Endodermal cell (in vitro differentiated cells): ENCODE measurements at regions not wholly inside any gene's neighbourhood (a gene's known extent, or its start where the extent isn't known, plus 50 kb on each side); places are given as distances from the start of the nearest gene placed in this dataset.

Experiments used
- DNase-seq: peaks from one replicate; pipeline ENCODE4 v3.0.0-alpha.2; 2017
- H3K27ac ChIP-seq: 2 replicates; pipeline ENCODE4 v1.5.1; 2013; ENCODE audit warnings: mild to moderate bottlenecking, low read depth, low read length, moderate library complexity
- H3K27me3 ChIP-seq: 2 replicates; pipeline ENCODE4 v1.6.1; 2013; ENCODE audit warnings: mild to moderate bottlenecking, low read length, moderate library complexity; ENCODE audit not compliant: insufficient read depth, control insufficient read depth, poor library complexity, severe bottlenecking
- H3K36me3 ChIP-seq: 2 replicates; pipeline ENCODE4 v1.7.0; 2013; ENCODE audit warnings: mild to moderate bottlenecking, low read length, moderate library complexity; ENCODE audit not compliant: control insufficient read depth, insufficient read depth
- H3K4me1 ChIP-seq: one replicate; pipeline ENCODE4 v1.7.0; 2013; ENCODE audit warnings: low read length; ENCODE audit not compliant: control insufficient read depth, insufficient read depth
- H3K4me3 ChIP-seq: 2 replicates; pipeline ENCODE4 v1.5.1; 2013; ENCODE audit warnings: mild to moderate bottlenecking, low read length, moderate library complexity
- H3K9ac ChIP-seq: 2 replicates; pipeline ENCODE4 v1.6.1; 2013; ENCODE audit warnings: mild to moderate bottlenecking, low read length, moderate library complexity; ENCODE audit not compliant: poor library complexity, severe bottlenecking; ENCODE audit errors: extremely low read depth
- H3K9me3 ChIP-seq: 2 replicates; pipeline ENCODE4 v1.6.1; 2013; ENCODE audit warnings: mild to moderate bottlenecking, low read length, moderate library complexity; ENCODE audit not compliant: control insufficient read depth
- H3K27ac Mint-ChIP-seq: 2 replicates; pipeline ENCODE4 v1.8.0; 2020; ENCODE audit warnings: mixed read lengths
- H3K27me3 Mint-ChIP-seq: 2 replicates; pipeline ENCODE4 v1.8.0; 2021; ENCODE audit warnings: mild to moderate bottlenecking, mixed read lengths; ENCODE audit not compliant: insufficient read depth
- H3K36me3 Mint-ChIP-seq: 2 replicates; pipeline ENCODE4 v1.8.0; 2020; ENCODE audit warnings: low read depth, mixed read lengths
- H3K4me1 Mint-ChIP-seq: 2 replicates; pipeline ENCODE4 v1.8.0; 2020; ENCODE audit warnings: mixed read lengths
- H3K4me3 Mint-ChIP-seq: 2 replicates; pipeline ENCODE4 v1.8.0; 2020; ENCODE audit warnings: mild to moderate bottlenecking, moderate library complexity, mixed read lengths
- H3K9me3 Mint-ChIP-seq: 2 replicates; pipeline ENCODE4 v1.8.0; 2020; ENCODE audit warnings: mild to moderate bottlenecking, mixed read lengths
- WGBS, 2 experiments: methylation state at CpG; one replicate each; pipeline versions ENCODE4 v1.1.5 to v1.1.7; 2013; ENCODE audit warnings: missing lambda C conversion rate in 2 of 2, mixed read lengths in 1 of 2; ENCODE audit not compliant: insufficient coverage in 1 of 2, insufficient read length in 1 of 2; 5-methylcytosine and 5-hydroxymethylcytosine counted together
- TF ChIP-seq, protein P1 (sequence below): fragments of 200-600 bp; sonication (generic); conservative IDR thresholded peaks from 2 replicates; pipeline ENCODE4 v1.5.0; 2021; ENCODE audit warnings: antibody characterized with exemption, mild to moderate bottlenecking

DNA sequence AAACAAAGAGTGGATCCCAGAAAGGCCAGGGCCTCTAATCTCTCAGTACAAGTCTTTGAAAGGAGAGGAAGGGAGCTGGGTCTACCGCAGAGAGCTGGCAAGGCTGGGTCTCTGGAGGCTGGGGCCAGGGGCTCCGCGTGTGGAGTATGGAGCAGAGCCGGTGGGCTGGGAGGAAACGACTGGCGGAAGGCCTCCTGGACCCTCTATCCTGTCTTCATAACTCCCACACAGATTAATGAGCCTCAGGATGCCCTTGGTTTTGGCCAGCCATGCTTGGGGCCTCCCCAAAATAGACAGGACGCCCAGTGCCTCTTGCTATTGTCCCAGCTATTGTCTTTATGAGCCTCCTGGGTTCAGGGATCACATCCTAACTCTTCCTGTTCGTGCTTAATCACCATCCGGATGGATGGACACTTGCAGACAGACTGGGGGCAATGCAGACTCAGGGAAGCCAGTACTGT lies 306.4 kb downstream of the DHX35 start:
- Mint-ChIP-seq H3K36me3 (no peaks in the 10 kb centered on the region), H3K4me1 (peaks cover 11% of the 10 kb centered on the region), H3K9me3 (no peaks in the 10 kb centered on the region), H3K27me3 (peaks cover 17% of the 10 kb centered on the region), H3K27ac (no peak overlapping the region), H3K4me3 (no peak overlapping the region)
- 82 to 89% methylated on average over 7 to 9 of the region's 9 CpGs for WGBS, 2 experiments
- no peaks in the 10 kb centered on the region for H3K9me3 ChIP-seq
- H3K36me3 ChIP-seq: no peaks in the 10 kb centered on the region
- H3K4me3 ChIP-seq: no peak overlapping the region
- peak; percentile 47 for DNase-seq
- TF ChIP-seq, protein P1, sequence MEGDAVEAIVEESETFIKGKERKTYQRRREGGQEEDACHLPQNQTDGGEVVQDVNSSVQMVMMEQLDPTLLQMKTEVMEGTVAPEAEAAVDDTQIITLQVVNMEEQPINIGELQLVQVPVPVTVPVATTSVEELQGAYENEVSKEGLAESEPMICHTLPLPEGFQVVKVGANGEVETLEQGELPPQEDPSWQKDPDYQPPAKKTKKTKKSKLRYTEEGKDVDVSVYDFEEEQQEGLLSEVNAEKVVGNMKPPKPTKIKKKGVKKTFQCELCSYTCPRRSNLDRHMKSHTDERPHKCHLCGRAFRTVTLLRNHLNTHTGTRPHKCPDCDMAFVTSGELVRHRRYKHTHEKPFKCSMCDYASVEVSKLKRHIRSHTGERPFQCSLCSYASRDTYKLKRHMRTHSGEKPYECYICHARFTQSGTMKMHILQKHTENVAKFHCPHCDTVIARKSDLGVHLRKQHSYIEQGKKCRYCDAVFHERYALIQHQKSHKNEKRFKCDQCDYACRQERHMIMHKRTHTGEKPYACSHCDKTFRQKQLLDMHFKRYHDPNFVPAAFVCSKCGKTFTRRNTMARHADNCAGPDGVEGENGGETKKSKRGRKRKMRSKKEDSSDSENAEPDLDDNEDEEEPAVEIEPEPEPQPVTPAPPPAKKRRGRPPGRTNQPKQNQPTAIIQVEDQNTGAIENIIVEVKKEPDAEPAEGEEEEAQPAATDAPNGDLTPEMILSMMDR: no peak
- H3K27ac ChIP-seq: no peak overlapping the region
- peaks cover 10% of the 10 kb centered on the region for H3K27me3 ChIP-seq
- peaks cover 17% of the 10 kb centered on the region for H3K4me1 ChIP-seq
- no peak overlapping the region for H3K9ac ChIP-seq

DNA sequence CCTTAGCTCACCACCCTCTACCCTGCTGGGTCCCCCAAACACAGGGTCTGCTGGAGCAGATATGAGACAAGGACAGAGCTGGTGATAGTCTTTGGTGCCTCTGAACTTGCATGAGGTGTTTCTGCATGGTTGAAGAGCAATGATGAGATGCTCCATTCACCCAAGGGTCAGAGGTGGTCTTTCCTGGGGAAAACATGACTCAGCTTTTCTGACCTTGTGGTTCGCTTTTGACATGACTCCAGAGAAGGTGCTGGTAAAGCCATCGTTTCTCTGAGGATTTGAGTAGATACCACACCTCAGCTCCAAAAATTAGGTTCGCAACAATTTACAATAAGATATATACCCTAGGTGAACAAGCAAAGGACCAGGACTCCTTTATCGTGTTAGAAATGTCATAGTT lies 304.8 kb downstream of the DHX35 start:
- 93 to 96% methylated on average over 3 to 4 of the region's 4 CpGs for WGBS, 2 experiments
- Mint-ChIP-seq H3K4me3 (no peak overlapping the region), H3K27ac (no peak overlapping the region)

DNA sequence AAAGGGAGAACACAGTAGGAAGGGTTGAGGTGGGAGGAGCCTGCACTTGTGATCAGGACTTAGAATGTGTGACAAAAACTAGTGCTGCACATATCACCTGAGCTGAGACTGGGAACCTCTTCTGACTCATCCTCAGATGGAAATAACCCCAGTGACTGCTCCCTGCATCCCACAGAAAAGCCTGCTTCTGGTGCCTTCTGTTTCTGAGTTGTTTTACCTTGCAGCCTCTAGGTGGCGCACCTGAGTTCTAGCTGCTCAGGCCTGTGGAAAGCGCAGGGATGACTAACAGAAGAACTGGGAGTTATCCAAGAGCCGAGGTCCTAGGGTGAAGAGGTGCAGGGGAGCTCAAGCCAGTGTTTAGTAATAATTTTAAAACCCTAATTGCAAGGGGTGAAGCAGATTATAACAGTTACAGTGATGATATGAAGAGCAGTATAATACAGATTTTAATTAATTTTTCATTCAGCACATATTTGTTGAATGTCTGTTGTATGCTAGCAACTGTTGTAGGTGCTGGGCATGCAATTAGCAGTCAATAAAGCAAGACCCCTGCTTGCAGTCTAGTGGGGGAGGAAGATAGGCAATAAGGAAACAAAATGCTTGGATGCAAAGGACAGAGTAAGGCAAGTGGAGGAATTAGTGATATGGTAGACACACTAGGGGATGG lies 302.5 kb downstream of the DHX35 start:
- H3K27me3 ChIP-seq: no peaks in the 10 kb centered on the region
- TF ChIP-seq, protein P1: peak; percentile 92
- no peaks in the 10 kb centered on the region for H3K9me3 Mint-ChIP-seq
- H3K36me3 ChIP-seq: no peaks in the 10 kb centered on the region
- no peak overlapping the region for H3K4me3 Mint-ChIP-seq
- peak; percentile 91 for DNase-seq
- H3K4me3 ChIP-seq: no peak overlapping the region
- no peaks in the 10 kb centered on the region for H3K9me3 ChIP-seq
- H3K27ac ChIP-seq: no peak overlapping the region
- no peak overlapping the region for H3K27ac Mint-ChIP-seq
- 22 to 28% methylated on average over 2 to 3 of the region's 3 CpGs for WGBS, 2 experiments
- H3K36me3 Mint-ChIP-seq: no peaks in the 10 kb centered on the region
- no peaks in the 10 kb centered on the region for H3K4me1 Mint-ChIP-seq
- no peaks in the 10 kb centered on the region for H3K4me1 ChIP-seq
- peaks cover 11% of the 10 kb centered on the region for H3K27me3 Mint-ChIP-seq
- no peak overlapping the region for H3K9ac ChIP-seq

More for the DNA sequence above, 304.8 kb downstream of the DHX35 start:
- Histone ChIP-seq H3K36me3 (no peaks in the 10 kb centered on the region), H3K27me3 (no peaks in the 10 kb centered on the region), H3K9ac (no peak overlapping the region), H3K9me3 (no peaks in the 10 kb centered on the region), H3K4me1 (peaks cover 15% of the 10 kb centered on the region), H3K4me3 (no peak overlapping the region), H3K27ac (no peak overlapping the region)
- Mint-ChIP-seq H3K4me1 (peaks cover 11% of the 10 kb centered on the region), H3K9me3 (no peaks in the 10 kb centered on the region), H3K27me3 (peaks cover 15% of the 10 kb centered on the region), H3K36me3 (no peaks in the 10 kb centered on the region)
- no peak for DNase-seq
- TF ChIP-seq, protein P1: no peak
